Muscle of leg (tissue), 3 donors: ENCODE measurements at regions not wholly inside any gene's neighbourhood (a gene's known extent, or its start where the extent isn't known, plus 50 kb on each side); places are given as distances from the start of the nearest gene placed in this dataset.

Source experiments
- DNase-seq: peaks from one replicate; pipeline ENCODE4 v3.0.0; 2013
- H3K27ac ChIP-seq: one replicate; pipeline ENCODE4 v1.5.1; 2013; ENCODE audit warnings: mild to moderate bottlenecking, low read length, control low read depth
- H3K27me3 ChIP-seq: one replicate; pipeline ENCODE4 v1.6.1; 2013; ENCODE audit warnings: low read length; ENCODE audit not compliant: control insufficient read depth, insufficient read depth
- H3K36me3 ChIP-seq: one replicate; pipeline ENCODE4 v1.6.1; 2013; ENCODE audit warnings: low read length; ENCODE audit not compliant: control insufficient read depth, insufficient read depth
- H3K4me1 ChIP-seq: one replicate; pipeline ENCODE4 v1.6.1; 2013; ENCODE audit warnings: low read length; ENCODE audit not compliant: control insufficient read depth, insufficient read depth
- H3K4me3 ChIP-seq: one replicate; pipeline ENCODE4 v1.5.1; 2013; ENCODE audit warnings: low read length, control low read depth
- H3K9me3 ChIP-seq: replicated peaks from 2 replicates; pipeline ENCODE4 v1.6.1; 2013; ENCODE audit warnings: low read depth, low read length; ENCODE audit not compliant: control insufficient read depth
- WGBS: methylation state at CpG from one replicate; pipeline ENCODE4 v1.1.5; 2013; ENCODE audit warnings: missing lambda C conversion rate; ENCODE audit not compliant: insufficient coverage; 5-methylcytosine and 5-hydroxymethylcytosine counted together

DNA sequence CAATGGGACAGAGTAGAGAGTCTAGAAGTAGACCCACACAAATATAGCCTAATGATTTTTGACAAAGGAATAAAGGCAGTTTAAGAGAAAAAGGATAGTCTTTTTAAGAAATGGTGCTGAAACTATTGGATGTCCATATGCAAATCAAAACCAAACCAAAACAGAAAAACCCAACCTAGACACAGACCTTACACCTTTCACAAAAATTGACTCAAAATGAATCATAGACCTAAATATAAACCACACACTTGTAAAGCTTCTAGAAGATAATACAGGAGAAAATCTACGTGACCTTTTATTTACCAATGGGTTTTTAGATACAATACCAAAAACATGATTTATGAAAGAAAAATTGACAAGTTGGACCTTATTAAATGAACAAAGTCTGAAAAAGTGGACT is 66.4 kb upstream of the MPHOSPH6 start:
- H3K4me1 ChIP-seq: no peaks in the 10 kb centered on the region

DNA sequence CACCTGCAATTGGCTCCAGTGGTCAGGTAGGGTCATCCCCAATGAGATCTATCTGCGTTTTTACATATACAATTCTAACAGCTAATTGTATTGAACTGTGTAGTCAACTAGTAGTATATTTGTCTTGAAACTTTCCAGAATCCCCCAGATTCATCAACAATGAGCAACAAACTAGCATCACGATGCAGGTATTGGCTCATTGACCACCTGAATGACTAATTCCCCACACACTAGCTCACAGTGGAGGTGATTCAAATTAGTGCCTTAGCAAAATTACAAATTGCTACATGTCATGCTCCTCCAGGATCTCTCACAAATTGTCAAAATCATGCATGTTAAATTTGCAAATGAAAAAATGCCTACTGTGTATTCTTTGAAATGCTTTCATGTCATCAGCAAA is 62.8 kb upstream of the MPHOSPH6 start:
- DNase-seq: no peak
- Histone ChIP-seq H3K27ac (no peak overlapping the region), H3K36me3 (no peaks in the 10 kb centered on the region), H3K4me1 (no peaks in the 10 kb centered on the region), H3K4me3 (no peak overlapping the region), H3K9me3 (no peaks in the 10 kb centered on the region), H3K27me3 (peaks cover 2% of the 10 kb centered on the region)
- 57% methylated on average over 1 of the region's 2 CpGs for WGBS

More for the DNA sequence above, 66.4 kb upstream of the MPHOSPH6 start:
- Histone ChIP-seq H3K36me3 (no peaks in the 10 kb centered on the region), H3K27me3 (peaks cover 2% of the 10 kb centered on the region), H3K4me3 (no peak overlapping the region), H3K27ac (no peak overlapping the region), H3K9me3 (no peaks in the 10 kb centered on the region)
- DNase-seq: no peak
- no CpG with 5 or more reads among the region's 1 CpG for WGBS

GRCh38 chr16:82231008-82231787 is 61.2 kb upstream of the MPHOSPH6 start:
- Histone ChIP-seq H3K4me1 (no peaks in the 10 kb centered on the region), H3K4me3 (no peak overlapping the region), H3K27ac (no peak overlapping the region), H3K27me3 (peaks cover 2% of the 10 kb centered on the region), H3K36me3 (no peaks in the 10 kb centered on the region), H3K9me3 (no peaks in the 10 kb centered on the region)
- no peak for DNase-seq
- no CpG with 5 or more reads among the region's 6 CpGs for WGBS

- H3K9me3 ChIP-seq: no peaks in the 10 kb centered on the region
- DNase-seq: peak; percentile 43
- H3K36me3 ChIP-seq: no peaks in the 10 kb centered on the region
- no peak overlapping the region for H3K27ac ChIP-seq
- H3K4me1 ChIP-seq: no peaks in the 10 kb centered on the region
- no peak overlapping the region for H3K4me3 ChIP-seq
- 31% methylated on average over 3 of the region's 6 CpGs for WGBS
- no peaks in the 10 kb centered on the region for H3K27me3 ChIP-seq
Observed at GRCh38 chr16:82229800-82230619, 60.0 kb upstream of the MPHOSPH6 start.

DNA sequence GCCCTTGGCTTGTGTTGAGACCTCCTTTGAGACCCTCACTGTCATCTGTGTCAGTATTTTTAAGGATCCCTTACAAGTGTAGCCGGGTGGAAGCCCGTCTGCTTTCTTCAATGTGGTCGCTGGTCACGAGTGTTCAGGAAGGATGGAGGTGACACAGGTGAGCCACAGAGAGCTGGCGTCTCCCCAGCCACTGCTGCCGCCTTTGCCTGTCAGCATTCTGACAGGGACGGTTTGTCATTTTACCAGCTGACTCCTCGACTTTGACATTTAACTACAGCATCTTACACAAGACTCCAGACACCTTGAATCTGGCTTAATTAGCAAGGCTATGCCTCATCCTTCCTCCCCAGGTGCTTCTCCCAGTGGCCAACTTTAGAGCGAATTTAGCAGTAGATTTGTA is 56.3 kb upstream of the MPHOSPH6 start:
- DNase-seq: no peak
- Histone ChIP-seq H3K27ac (no peak overlapping the region), H3K27me3 (peaks cover 2% of the 10 kb centered on the region), H3K9me3 (no peaks in the 10 kb centered on the region), H3K4me3 (no peak overlapping the region), H3K36me3 (no peaks in the 10 kb centered on the region), H3K4me1 (no peaks in the 10 kb centered on the region)
- WGBS: 63% methylated on average over 8 of the region's 9 CpGs

GRCh38 chr16:82224821-82225220 is 54.8 kb upstream of the MPHOSPH6 start:
- DNase-seq: no peak
- Histone ChIP-seq H3K4me1 (no peaks in the 10 kb centered on the region), H3K4me3 (no peak overlapping the region), H3K9me3 (no peaks in the 10 kb centered on the region), H3K27ac (no peak overlapping the region), H3K36me3 (no peaks in the 10 kb centered on the region), H3K27me3 (peaks cover 2% of the 10 kb centered on the region)
- WGBS: no CpG with 5 or more reads among the region's 2 CpGs

DNA sequence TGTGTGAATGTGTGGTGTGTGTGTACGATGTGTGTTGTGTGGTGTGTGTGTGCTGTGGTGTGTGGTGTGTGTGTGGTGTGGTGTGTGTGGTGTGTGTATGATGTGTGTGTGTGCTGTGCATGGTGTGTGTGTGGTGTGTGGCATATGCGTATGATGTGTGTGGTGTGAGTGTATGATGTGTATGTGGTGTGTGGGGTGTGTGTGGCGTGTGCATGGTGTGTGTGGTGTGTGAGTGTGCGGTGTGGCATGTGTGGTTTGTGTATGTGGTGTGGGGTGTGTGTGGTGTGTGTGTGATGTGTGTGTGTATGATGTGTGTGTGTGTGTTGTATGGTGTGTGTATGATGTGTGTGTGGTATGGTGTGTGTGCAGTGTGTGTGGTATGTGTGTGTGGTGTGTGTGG is 50.5 kb upstream of the MPHOSPH6 start:
- H3K4me3 ChIP-seq: no peak overlapping the region
- H3K27me3 ChIP-seq: peaks cover 6% of the 10 kb centered on the region
- H3K27ac ChIP-seq: no peak overlapping the region
- no peaks in the 10 kb centered on the region for H3K9me3 ChIP-seq
- DNase-seq: no peak
- no peaks in the 10 kb centered on the region for H3K4me1 ChIP-seq
- 85% methylated on average over 4 of the region's 4 CpGs for WGBS
- H3K36me3 ChIP-seq: no peaks in the 10 kb centered on the region
